ENCODE measurements at regions not wholly inside any gene's neighbourhood (a gene's known extent, or its start where the extent isn't known, plus 50 kb on each side); places are given as distances from the start of the nearest gene placed in this dataset.

DNA sequence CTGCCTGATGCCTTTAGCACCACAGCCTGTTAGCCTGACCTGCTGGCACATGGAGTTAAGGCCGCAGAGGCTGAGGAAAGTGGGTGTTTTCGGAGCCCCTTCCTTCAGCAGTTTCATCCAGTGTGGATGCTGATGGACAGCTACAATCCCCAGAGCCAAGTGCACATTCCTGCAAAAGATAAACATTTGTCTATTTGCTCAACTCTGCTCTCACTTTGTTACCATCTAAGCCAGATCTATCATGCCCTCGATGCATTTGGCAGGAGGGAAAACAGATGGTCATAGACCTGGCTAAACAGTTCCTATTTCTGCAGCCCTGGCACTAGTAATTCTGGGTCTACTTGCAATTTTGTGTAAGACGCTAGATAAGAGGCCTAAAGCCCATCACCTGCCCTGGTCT is 312.9 kb upstream of the RASGRP1 start:
- no peak for TF ChIP-seq POLR2A (IDR thresholded peaks at IDR 0.05)
- TF ChIP-seq, protein P1, sequence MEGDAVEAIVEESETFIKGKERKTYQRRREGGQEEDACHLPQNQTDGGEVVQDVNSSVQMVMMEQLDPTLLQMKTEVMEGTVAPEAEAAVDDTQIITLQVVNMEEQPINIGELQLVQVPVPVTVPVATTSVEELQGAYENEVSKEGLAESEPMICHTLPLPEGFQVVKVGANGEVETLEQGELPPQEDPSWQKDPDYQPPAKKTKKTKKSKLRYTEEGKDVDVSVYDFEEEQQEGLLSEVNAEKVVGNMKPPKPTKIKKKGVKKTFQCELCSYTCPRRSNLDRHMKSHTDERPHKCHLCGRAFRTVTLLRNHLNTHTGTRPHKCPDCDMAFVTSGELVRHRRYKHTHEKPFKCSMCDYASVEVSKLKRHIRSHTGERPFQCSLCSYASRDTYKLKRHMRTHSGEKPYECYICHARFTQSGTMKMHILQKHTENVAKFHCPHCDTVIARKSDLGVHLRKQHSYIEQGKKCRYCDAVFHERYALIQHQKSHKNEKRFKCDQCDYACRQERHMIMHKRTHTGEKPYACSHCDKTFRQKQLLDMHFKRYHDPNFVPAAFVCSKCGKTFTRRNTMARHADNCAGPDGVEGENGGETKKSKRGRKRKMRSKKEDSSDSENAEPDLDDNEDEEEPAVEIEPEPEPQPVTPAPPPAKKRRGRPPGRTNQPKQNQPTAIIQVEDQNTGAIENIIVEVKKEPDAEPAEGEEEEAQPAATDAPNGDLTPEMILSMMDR (IDR thresholded peaks at IDR 0.05), result no peak
